ENCODE measurements at regions not wholly inside any gene's neighbourhood (a gene's known extent, or its start where the extent isn't known, plus 50 kb on each side); places are given as distances from the start of the nearest gene placed in this dataset.

GRCh38 chr2:128389388-128390086 is 70.9 kb upstream of the HS6ST1 start:
- Histone ChIP-seq H3K27ac (no peak overlapping the region), H3K9me3 (no peaks in the 10 kb centered on the region), H3K4me1 (replicated peaks) (no peaks in the 10 kb centered on the region), H3K36me3 (no peaks in the 10 kb centered on the region), H3K27me3 (replicated peaks; ENCODE audit: insufficient read depth) (no peaks in the 10 kb centered on the region), H3K4me3 (no peak overlapping the region)
- intact Hi-C loops (cut with DNase I), result no loop called here
- WGBS, result 83% methylated on average over 16 of the region's 16 CpGs
- DNase-seq (ENCODE audit: low spot score), result no peak
- TF ChIP-seq POLR2AphosphoS5 (IDR thresholded peaks at IDR 0.05) (no peak), POLR2A (IDR thresholded peaks at IDR 0.05) (no peak), CTCF (IDR thresholded peaks at IDR 0.05) (no peak)

DNA sequence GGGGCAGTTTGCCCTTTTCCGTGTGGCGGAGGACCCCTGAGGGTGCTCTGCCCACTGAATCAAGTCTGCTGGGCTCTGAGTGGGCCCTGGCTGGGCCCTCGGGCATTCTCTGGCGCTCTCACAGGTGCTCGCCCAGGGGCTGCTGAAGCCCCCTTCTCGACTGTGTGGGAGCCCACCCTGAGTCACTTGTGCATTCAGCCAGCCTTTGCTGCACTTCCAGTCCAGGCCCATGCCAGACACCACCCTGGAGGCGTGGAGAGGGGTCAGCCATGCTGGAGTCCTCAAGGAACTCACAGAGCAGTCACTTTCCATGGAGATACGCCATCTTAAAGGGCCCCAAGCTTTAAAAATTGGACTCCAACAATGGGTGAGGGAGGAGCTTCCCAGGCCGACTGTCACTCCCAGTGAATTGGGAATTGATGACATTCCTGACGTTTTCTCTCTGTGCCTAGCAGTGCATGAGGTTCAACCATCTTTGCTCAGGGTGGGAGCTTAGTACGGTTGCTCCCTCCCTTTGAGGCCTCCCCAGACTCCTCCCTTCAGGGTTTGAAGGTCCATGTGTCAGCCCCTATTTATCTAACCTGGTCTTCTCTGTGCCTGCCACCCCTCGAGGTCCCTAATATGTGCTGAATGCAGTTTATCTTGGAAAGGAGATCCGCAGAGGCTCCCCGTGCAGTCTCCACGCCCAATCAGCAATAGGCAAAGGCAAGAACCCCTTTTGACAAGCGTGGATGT is 71.8 kb upstream of the HS6ST1 start:
- intact Hi-C loops (cut with DNase I), result no loop called here
- no peaks in the 10 kb centered on the region for H3K9me3 ChIP-seq
- H3K27ac ChIP-seq, result no peak overlapping the region
- H3K4me1 ChIP-seq (replicated peaks), result no peaks in the 10 kb centered on the region
- no peak overlapping the region for H3K4me3 ChIP-seq
- no peak for DNase-seq (ENCODE audit: low spot score)
- no peaks in the 10 kb centered on the region for H3K27me3 ChIP-seq (replicated peaks; ENCODE audit: insufficient read depth)
- TF ChIP-seq POLR2AphosphoS5 (IDR thresholded peaks at IDR 0.05) (no peak), CTCF (IDR thresholded peaks at IDR 0.05) (no peak), POLR2A (IDR thresholded peaks at IDR 0.05) (no peak)
- H3K36me3 ChIP-seq, result no peaks in the 10 kb centered on the region
- 89% methylated on average over 16 of the region's 16 CpGs for WGBS

DNA sequence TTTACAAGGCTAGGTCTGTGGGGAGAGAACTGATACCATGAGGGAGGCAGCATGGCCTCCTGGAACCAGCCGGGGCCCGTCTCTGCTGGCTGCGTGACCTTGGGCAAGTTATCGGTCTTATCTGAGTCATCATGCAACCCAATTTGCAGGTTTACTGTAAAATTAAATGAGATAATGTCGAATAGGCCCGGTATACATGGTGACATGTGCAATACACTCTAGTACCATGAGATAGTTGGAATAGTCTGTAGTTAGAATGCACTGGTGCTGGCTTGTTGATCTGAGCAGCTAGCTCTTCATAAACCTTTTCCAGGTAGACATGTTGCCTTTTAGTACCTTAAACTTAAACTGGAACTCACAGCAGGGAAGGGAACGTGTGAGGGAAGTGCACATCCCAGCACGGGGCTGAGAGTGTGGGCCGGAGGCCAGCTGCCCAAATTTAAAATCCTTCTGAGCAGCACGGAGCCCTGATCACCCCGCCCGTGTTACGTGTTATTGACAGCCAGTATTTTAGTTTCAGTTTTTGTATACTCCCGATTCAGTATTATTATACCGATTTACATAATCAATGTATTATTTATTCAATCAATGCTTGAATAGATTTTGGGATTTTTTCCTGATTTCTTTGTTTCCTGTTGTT is 72.4 kb upstream of the HS6ST1 start:
- no peak for TF ChIP-seq POLR2A (IDR thresholded peaks at IDR 0.05)
- TF ChIP-seq CTCF (IDR thresholded peaks at IDR 0.05), result no peak
- TF ChIP-seq POLR2AphosphoS5 (IDR thresholded peaks at IDR 0.05), result no peak
- H3K4me1 ChIP-seq (replicated peaks), result no peaks in the 10 kb centered on the region
- no peak overlapping the region for H3K4me3 ChIP-seq
- WGBS, result 90% methylated on average over 15 of the region's 15 CpGs
- no peaks in the 10 kb centered on the region for H3K27me3 ChIP-seq (replicated peaks; ENCODE audit: insufficient read depth)
- no peak for DNase-seq (ENCODE audit: low spot score)
- H3K36me3 ChIP-seq, result no peaks in the 10 kb centered on the region
- no peaks in the 10 kb centered on the region for H3K9me3 ChIP-seq
- no peak overlapping the region for H3K27ac ChIP-seq
- intact Hi-C loops (cut with DNase I), result no loop called here

- intact Hi-C loops (cut with DNase I), result no loop called here
- Histone ChIP-seq H3K27me3 (replicated peaks; ENCODE audit: insufficient read depth) (no peaks in the 10 kb centered on the region), H3K9me3 (no peaks in the 10 kb centered on the region), H3K27ac (no peak overlapping the region), H3K36me3 (no peaks in the 10 kb centered on the region), H3K4me3 (no peak overlapping the region), H3K4me1 (replicated peaks) (no peaks in the 10 kb centered on the region)
- 92% methylated on average over 3 of the region's 3 CpGs for WGBS
- TF ChIP-seq POLR2AphosphoS5 (IDR thresholded peaks at IDR 0.05) (no peak), POLR2A (IDR thresholded peaks at IDR 0.05) (no peak), CTCF (IDR thresholded peaks at IDR 0.05) (no peak)
- no peak for DNase-seq (ENCODE audit: low spot score)
Observed at GRCh38 chr2:128391679-128392078, 73.0 kb upstream of the HS6ST1 start.

All from prostate gland (tissue), 2 donors.